ENCODE measurements at regions not wholly inside any gene's neighbourhood (a gene's known extent, or its start where the extent isn't known, plus 50 kb on each side); places are given as distances from the start of the nearest gene placed in this dataset.

GRCh38 chr6:169980826-169981450, 229.5 kb downstream of the ERMARD start:
- no peak for DNase-seq (ENCODE audit: low read depth)
- TF ChIP-seq CTCF (conservative IDR thresholded peaks at IDR 0.05; ENCODE audit: control insufficient read depth, insufficient read depth, low read depth, low read length) = no peak
- H3K4me3 ChIP-seq (ENCODE audit: control insufficient read depth, low read depth, low read length) = no peak overlapping the region

- H3K4me3 ChIP-seq (ENCODE audit: control insufficient read depth, low read depth, low read length) = no peak overlapping the region
- DNase-seq (ENCODE audit: low read depth) = no peak
- no peak for TF ChIP-seq CTCF (conservative IDR thresholded peaks at IDR 0.05; ENCODE audit: control insufficient read depth, insufficient read depth, low read depth, low read length)
Measured at GRCh38 chr6:169979873-169980432, 228.5 kb downstream of the ERMARD start.

- H3K4me3 ChIP-seq (ENCODE audit: control insufficient read depth, low read depth, low read length) = no peak overlapping the region
- TF ChIP-seq CTCF (conservative IDR thresholded peaks at IDR 0.05; ENCODE audit: control insufficient read depth, insufficient read depth, low read depth, low read length) = no peak
- DNase-seq (ENCODE audit: low read depth) = peak; percentile 5
Measured at GRCh38 chr6:169978615-169979161, 227.3 kb downstream of the ERMARD start.

- no peak for DNase-seq (ENCODE audit: low read depth)
- no peak for TF ChIP-seq CTCF (conservative IDR thresholded peaks at IDR 0.05; ENCODE audit: control insufficient read depth, insufficient read depth, low read depth, low read length)
- no peak overlapping the region for H3K4me3 ChIP-seq (ENCODE audit: control insufficient read depth, low read depth, low read length)
Measured at GRCh38 chr6:169977434-169978265, 226.2 kb downstream of the ERMARD start.

- H3K4me3 ChIP-seq (ENCODE audit: control insufficient read depth, low read depth, low read length) = no peak overlapping the region
- no peak for TF ChIP-seq CTCF (conservative IDR thresholded peaks at IDR 0.05; ENCODE audit: control insufficient read depth, insufficient read depth, low read depth, low read length)
- DNase-seq (ENCODE audit: low read depth) = no peak
Measured at GRCh38 chr6:169976301-169977081, 225.1 kb downstream of the ERMARD start.

- DNase-seq (ENCODE audit: low read depth) = no peak
- H3K4me3 ChIP-seq (ENCODE audit: control insufficient read depth, low read depth, low read length) = no peak overlapping the region
- no peak for TF ChIP-seq CTCF (conservative IDR thresholded peaks at IDR 0.05; ENCODE audit: control insufficient read depth, insufficient read depth, low read depth, low read length)
Measured at GRCh38 chr6:169975701-169976100, 224.3 kb downstream of the ERMARD start.

Data from fibroblast of mammary gland (primary cell).